HEK293T (cell line): ENCODE measurements at regions not wholly inside any gene's neighbourhood (a gene's known extent, or its start where the extent isn't known, plus 50 kb on each side); places are given as distances from the start of the nearest gene placed in this dataset.

ENCODE experiments used
- CTCF ChIA-PET: fragments of 350-600 bp; formaldehyde crosslinking; extraction: SDS; loops from one replicate; lab custom pipeline; 2021; ENCODE audit warnings: antibody characterized with exemption, inconsistent platforms; lab: Yijun Ruan, JAX
- POLR2A ChIA-PET: fragments of 350-600 bp; formaldehyde crosslinking; extraction: SDS; loops from one replicate; lab custom pipeline; 2020; ENCODE audit warnings: antibody characterized with exemption, inconsistent platforms; lab: Yijun Ruan, JAX
- DNase-seq: peaks from one replicate; pipeline ENCODE4 v3.0.0; 2012; ENCODE audit warnings: mixed read lengths; ENCODE audit errors: extremely low spot score
- ARNT ChIP-seq: fragments of 450-650 bp; IDR thresholded peaks from 2 replicates; pipeline ENCODE4 v1.6.1; 2017; ENCODE audit warnings: mild to moderate bottlenecking
- BHLHE40 ChIP-seq: fragments of 450-650 bp; IDR thresholded peaks from 2 replicates; pipeline ENCODE4 v1.6.1; 2016; ENCODE audit warnings: mild to moderate bottlenecking, moderate library complexity, borderline replicate concordance
- CTBP1 ChIP-seq: fragments of 450-650 bp; IDR thresholded peaks from 2 replicates; pipeline ENCODE4 v1.6.1; 2016; ENCODE audit warnings: borderline replicate concordance
- ELF4 ChIP-seq: fragments of 450-650 bp; IDR thresholded peaks from 2 replicates; pipeline ENCODE4 v1.6.1; 2017; ENCODE audit warnings: antibody characterized with exemption
- FOXA1 ChIP-seq: fragments of 450-650 bp; IDR thresholded peaks from 2 replicates; pipeline ENCODE4 v1.6.1; 2016; ENCODE audit warnings: mild to moderate bottlenecking
- FOXK2 ChIP-seq: fragments of 450-650 bp; IDR thresholded peaks from 2 replicates; pipeline ENCODE4 v1.6.1; 2016; ENCODE audit warnings: mild to moderate bottlenecking
- FOXM1 ChIP-seq: fragments of 450-650 bp; IDR thresholded peaks from 2 replicates; pipeline ENCODE4 v1.6.1; 2017; ENCODE audit warnings: mild to moderate bottlenecking, borderline replicate concordance
- HDGF ChIP-seq: fragments of 450-650 bp; IDR thresholded peaks from 2 replicates; pipeline ENCODE4 v1.6.1; 2017; ENCODE audit warnings: antibody characterized with exemption, borderline replicate concordance
- L3MBTL2 ChIP-seq: fragments of 450-650 bp; conservative IDR thresholded peaks from 2 replicates; pipeline ENCODE4 v1.6.1; 2016; ENCODE audit warnings: mild to moderate bottlenecking
- LEF1 ChIP-seq: fragments of 450-650 bp; IDR thresholded peaks from 2 replicates; pipeline ENCODE4 v1.6.1; 2017; ENCODE audit warnings: mild to moderate bottlenecking, borderline replicate concordance
- NFRKB ChIP-seq: fragments of 450-650 bp; IDR thresholded peaks from 2 replicates; pipeline ENCODE4 v1.6.1; 2016; ENCODE audit warnings: mild to moderate bottlenecking, moderate library complexity
- PKNOX1 ChIP-seq: fragments of 450-650 bp; IDR thresholded peaks from 2 replicates; pipeline ENCODE4 v1.6.1; 2016
- SP1 ChIP-seq: fragments of 450-650 bp; IDR thresholded peaks from 2 replicates; pipeline ENCODE4 v1.6.1; 2017
- SUZ12 ChIP-seq: fragments of 450-650 bp; IDR thresholded peaks from 2 replicates; pipeline ENCODE4 v1.6.1; 2016; ENCODE audit warnings: mild to moderate bottlenecking
- TARDBP ChIP-seq: fragments of 450-650 bp; IDR thresholded peaks from 2 replicates; pipeline ENCODE4 v1.6.1; 2016
- ZNF384 ChIP-seq: fragments of 450-650 bp; IDR thresholded peaks from 2 replicates; pipeline ENCODE4 v1.6.1; 2016

DNA sequence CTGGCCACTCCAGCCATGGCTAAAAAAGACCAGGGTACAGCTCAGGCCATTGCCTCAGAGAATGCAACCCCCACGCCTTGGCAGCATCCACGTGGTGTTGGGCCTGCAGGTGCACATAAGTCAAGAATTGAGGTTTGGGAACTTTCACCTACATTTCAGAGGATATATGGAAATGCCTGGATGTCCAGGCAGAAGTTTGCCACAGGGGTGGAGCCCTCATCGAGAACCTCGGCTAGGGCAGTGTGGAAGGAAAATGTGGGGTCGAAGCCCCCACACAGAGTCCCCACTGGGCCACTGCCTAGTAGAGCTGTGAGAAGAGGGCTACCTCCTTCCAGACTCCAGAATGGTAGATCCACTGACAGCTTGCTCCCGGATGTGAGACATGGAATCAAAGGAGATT lies 477.3 kb downstream of the LPIN1 start:
- no peak for DNase-seq
- ChIA-PET CTCF (no interaction called here), POLR2A (no interaction called here)
- TF ChIP-seq TARDBP (no peak), SUZ12 (no peak), FOXM1 (no peak), PKNOX1 (no peak), ELF4 (no peak)

GRCh38 chr2:12226653-12227052 lies 480.2 kb downstream of the LPIN1 start:
- POLR2A ChIA-PET = no interaction called here

GRCh38 chr2:12227941-12228608 lies 481.6 kb downstream of the LPIN1 start:
- TF ChIP-seq FOXK2 = no peak
- no peak for TF ChIP-seq NFRKB
- TF ChIP-seq LEF1 = no peak
- no peak for TF ChIP-seq ELF4
- ChIA-PET CTCF (no interaction called here), POLR2A (no interaction called here)
- DNase-seq = no peak

More at GRCh38 chr2:12226653-12227052, 480.2 kb downstream of the LPIN1 start:
- no peak for TF ChIP-seq SUZ12
- TF ChIP-seq CTBP1 = no peak
- TF ChIP-seq ZNF384 = no peak
- no peak for TF ChIP-seq HDGF
- no peak for TF ChIP-seq NFRKB
- no peak for TF ChIP-seq SP1
- TF ChIP-seq TARDBP = no peak
- no peak for TF ChIP-seq ARNT
- no peak for TF ChIP-seq LEF1
- TF ChIP-seq FOXM1 = no peak
- no peak for TF ChIP-seq PKNOX1
- TF ChIP-seq BHLHE40 = no peak
- no peak for TF ChIP-seq L3MBTL2
- TF ChIP-seq ELF4 = no peak
- TF ChIP-seq FOXA1 = no peak
- no peak for TF ChIP-seq FOXK2
- CTCF ChIA-PET = no interaction called here
- DNase-seq = no peak

- POLR2A ChIA-PET = no interaction called here
- CTCF ChIA-PET = no interaction called here
- DNase-seq = no peak
- TF ChIP-seq CTBP1 (no peak), LEF1 (no peak), BHLHE40 (no peak), FOXK2 (no peak), FOXA1 (no peak), ARNT (no peak), ELF4 (no peak), SP1 (no peak), ZNF384 (no peak), TARDBP (no peak), L3MBTL2 (no peak), PKNOX1 (no peak), FOXM1 (no peak)
These were observed 484.9 kb downstream of the LPIN1 start for GRCh38 chr2:12231288-12231687.

GRCh38 chr2:12232876-12233275 lies 483.9 kb upstream of the TRIB2 start:
- no peak for DNase-seq
- ChIA-PET CTCF (no interaction called here), POLR2A (no interaction called here)
- TF ChIP-seq ELF4 = no peak
- TF ChIP-seq SUZ12 = no peak
- no peak for TF ChIP-seq FOXK2
- TF ChIP-seq FOXM1 = no peak

DNA sequence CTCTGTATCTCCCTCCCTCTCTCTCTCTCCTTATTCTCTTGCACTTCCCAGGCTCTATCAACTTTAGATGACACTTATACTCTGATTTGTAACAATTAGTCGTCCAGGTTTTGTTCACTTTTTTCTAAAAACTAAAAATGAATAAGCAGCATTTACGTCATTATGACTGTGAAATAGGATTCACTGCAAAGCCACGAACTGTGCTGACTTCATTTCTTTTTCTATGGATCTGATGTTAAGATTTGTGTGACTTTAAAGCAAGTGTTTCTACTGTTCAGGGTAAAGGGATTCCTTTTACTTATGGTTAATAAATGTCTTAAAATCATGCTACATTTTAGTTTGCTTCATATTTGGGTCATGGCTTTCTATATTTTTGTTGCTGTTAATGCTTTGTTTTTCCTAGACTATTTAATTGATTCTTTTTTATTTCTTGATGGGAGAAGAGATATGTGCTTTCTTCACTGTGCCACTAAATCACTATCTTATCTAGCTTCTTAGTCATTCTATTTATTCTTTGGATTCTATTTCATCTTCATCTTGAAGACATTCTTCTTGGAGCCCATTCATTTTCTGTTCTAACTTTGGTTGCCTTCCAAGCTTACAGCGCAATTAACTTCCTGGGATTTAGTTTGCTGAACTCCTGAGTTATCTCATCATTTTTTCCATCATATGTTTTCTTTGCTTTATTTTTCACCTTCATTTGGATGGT lies 480.4 kb upstream of the TRIB2 start:
- no peak for DNase-seq
- POLR2A ChIA-PET = no interaction called here
- TF ChIP-seq LEF1 = no peak
- TF ChIP-seq NFRKB = no peak
- no peak for TF ChIP-seq BHLHE40
- no peak for TF ChIP-seq L3MBTL2
- no peak for TF ChIP-seq CTBP1
- TF ChIP-seq FOXA1 = no peak
- TF ChIP-seq PKNOX1 = no peak
- no peak for TF ChIP-seq SP1
- TF ChIP-seq FOXM1 = no peak
- no peak for TF ChIP-seq ARNT
- no peak for TF ChIP-seq ELF4
- no peak for TF ChIP-seq ZNF384
- no peak for TF ChIP-seq SUZ12
- TF ChIP-seq HDGF = no peak
- TF ChIP-seq FOXK2 = no peak
- TF ChIP-seq TARDBP = no peak
- CTCF ChIA-PET = no interaction called here
